HEK293 (cell line): ENCODE measurements at regions not wholly inside any gene's neighbourhood (a gene's known extent, or its start where the extent isn't known, plus 50 kb on each side); places are given as distances from the start of the nearest gene placed in this dataset.

ENCODE experiments used
- CTCF ChIA-PET: fragments of 350-600 bp; formaldehyde crosslinking; extraction: SDS; loops from one replicate; lab custom pipeline; 2021; ENCODE audit warnings: antibody characterized with exemption; lab: Yijun Ruan, JAX
- POLR2A ChIA-PET: fragments of 300-600 bp; formaldehyde crosslinking; extraction: SDS; loops from one replicate; lab custom pipeline; 2020; ENCODE audit warnings: antibody characterized with exemption, inconsistent platforms; lab: Yijun Ruan, JAX
- H3K27ac ChIP-seq: fragments of 200-500 bp; sonication (Bioruptor generic); 2 replicates; pipeline ENCODE4 v1.5.1; 2014; ENCODE audit warnings: low read depth, low read length, control low read depth, inconsistent platforms; ENCODE audit errors: extremely low read depth
- H3K36me3 ChIP-seq, 2 experiments: fragments of 200-500 bp in 1 of 2; sonication (Bioruptor generic) in 1 of 2; 1 replicate in 1 of 2; 2 replicates in 1 of 2; pipeline ENCODE4 v1.5.1; 2014 to 2017; ENCODE audit warnings: inconsistent platforms in 2 of 2, low read length in 2 of 2; ENCODE audit not compliant: control insufficient read depth in 2 of 2, insufficient read depth in 1 of 2
- H3K4me1 ChIP-seq: fragments of 200-500 bp; sonication (Bioruptor generic); 2 replicates; pipeline ENCODE4 v1.5.1; 2014; ENCODE audit warnings: mild to moderate bottlenecking, low read length, inconsistent platforms; ENCODE audit not compliant: control insufficient read depth, insufficient read depth
- H3K4me3 ChIP-seq: 2 replicates; pipeline ENCODE4 v1.5.1; 2011; ENCODE audit warnings: low read depth, mild to moderate bottlenecking, control low read depth, low read length, moderate library complexity
- H3K9me3 ChIP-seq: fragments of 200-500 bp; sonication (Bioruptor generic); 2 replicates; pipeline ENCODE4 v1.5.1; 2014; ENCODE audit warnings: low read depth, low read length, inconsistent platforms; ENCODE audit not compliant: control insufficient read depth, insufficient read depth
- FEZF1 ChIP-seq: fragments of 450-650 bp; formaldehyde crosslinking; IDR thresholded peaks from 2 replicates; pipeline ENCODE4 v1.5.1; 2016; ENCODE audit warnings: missing biosample characterization, missing genetic modification characterization
- HOXC10 ChIP-seq: sonication (generic); formaldehyde crosslinking; IDR thresholded peaks from 2 replicates; pipeline ENCODE4 v1.8.1; 2023; ENCODE audit warnings: mild to moderate bottlenecking, missing genetic modification reagents
- REST ChIP-seq: fragments of 450-650 bp; formaldehyde crosslinking; IDR thresholded peaks from 2 replicates; pipeline ENCODE4 v1.5.1; 2016; ENCODE audit warnings: missing biosample characterization, missing genetic modification characterization
- SCRT1 ChIP-seq: fragments of 450-650 bp; formaldehyde crosslinking; IDR thresholded peaks from 2 replicates; pipeline ENCODE4 v1.5.1; 2016; ENCODE audit warnings: missing biosample characterization, missing genetic modification characterization, borderline replicate concordance
- ZBTB17 ChIP-seq: fragments of 450-650 bp; formaldehyde crosslinking; IDR thresholded peaks from 2 replicates; pipeline ENCODE4 v1.5.1; 2016; ENCODE audit warnings: missing biosample characterization, missing genetic modification characterization
- ZBTB20 ChIP-seq: fragments of 450-650 bp; formaldehyde crosslinking; IDR thresholded peaks from 2 replicates; pipeline ENCODE4 v1.5.1; 2016; ENCODE audit warnings: missing biosample characterization, missing genetic modification characterization
- ZFP69B ChIP-seq: fragments of 450-650 bp; formaldehyde crosslinking; IDR thresholded peaks from 2 replicates; pipeline ENCODE4 v1.5.1; 2016; ENCODE audit warnings: missing biosample characterization, missing genetic modification characterization
- ZNF121 ChIP-seq: fragments of 450-650 bp; formaldehyde crosslinking; IDR thresholded peaks from 2 replicates; pipeline ENCODE4 v1.5.1; 2016; ENCODE audit warnings: missing biosample characterization, missing genetic modification characterization
- ZNF174 ChIP-seq: fragments of 450-650 bp; formaldehyde crosslinking; IDR thresholded peaks from 2 replicates; pipeline ENCODE4 v1.5.0; 2017; ENCODE audit warnings: missing biosample characterization, mild to moderate bottlenecking, missing genetic modification characterization
- ZNF202 ChIP-seq: fragments of 450-650 bp; formaldehyde crosslinking; IDR thresholded peaks from 2 replicates; pipeline ENCODE4 v1.5.1; 2016; ENCODE audit warnings: missing biosample characterization, missing genetic modification characterization, borderline replicate concordance
- ZNF274 ChIP-seq, 2 experiments: fragments of 200-500 bp in 1 of 2; fragments of 450-650 bp in 1 of 2; sonication (Bioruptor generic) in 1 of 2; formaldehyde crosslinking in 1 of 2; IDR thresholded peaks; 2 replicates each; pipeline versions ENCODE4 v1.5.1 to v1.6.1; 2014 to 2016; ENCODE audit warnings: borderline replicate concordance in 1 of 2, inconsistent platforms in 1 of 2, low read length in 1 of 2, missing biosample characterization in 1 of 2, missing genetic modification characterization in 1 of 2
- ZNF280D ChIP-seq: fragments of 450-650 bp; formaldehyde crosslinking; IDR thresholded peaks from 2 replicates; pipeline ENCODE4 v1.5.1; 2016; ENCODE audit warnings: missing biosample characterization, missing genetic modification characterization
- ZNF292 ChIP-seq: fragments of 450-650 bp; formaldehyde crosslinking; IDR thresholded peaks from 2 replicates; pipeline ENCODE4 v1.5.1; 2016; ENCODE audit warnings: low read depth, missing biosample characterization, missing genetic modification characterization, borderline replicate concordance
- ZNF529 ChIP-seq: fragments of 450-650 bp; formaldehyde crosslinking; IDR thresholded peaks from 2 replicates; pipeline ENCODE4 v1.5.1; 2017; ENCODE audit warnings: missing genetic modification characterization, missing biosample characterization; ENCODE audit not compliant: insufficient replicate concordance
- ZNF549 ChIP-seq: fragments of 450-650 bp; IDR thresholded peaks from 2 replicates; pipeline ENCODE4 v1.5.1; 2018; ENCODE audit warnings: missing biosample characterization, missing genetic modification characterization, mild to moderate bottlenecking, inconsistent platforms, moderate library complexity
- ZNF624 ChIP-seq: fragments of 450-650 bp; formaldehyde crosslinking; IDR thresholded peaks from 2 replicates; pipeline ENCODE4 v1.5.1; 2017; ENCODE audit warnings: missing biosample characterization, missing genetic modification characterization
- ZNF639 ChIP-seq: fragments of 450-650 bp; formaldehyde crosslinking; IDR thresholded peaks from 2 replicates; pipeline ENCODE4 v1.5.1; 2016; ENCODE audit warnings: missing biosample characterization, missing genetic modification characterization
- ZNF830 ChIP-seq: fragments of 450-650 bp; IDR thresholded peaks from 2 replicates; pipeline ENCODE4 v1.5.0; 2018; ENCODE audit warnings: missing biosample characterization, missing genetic modification characterization, low read depth, mild to moderate bottlenecking, moderate library complexity
- ZSCAN23 ChIP-seq: fragments of 450-650 bp; formaldehyde crosslinking; IDR thresholded peaks from 2 replicates; pipeline ENCODE4 v1.5.1; 2016; ENCODE audit warnings: missing biosample characterization, missing genetic modification characterization
- ZXDB ChIP-seq: fragments of 450-650 bp; formaldehyde crosslinking; IDR thresholded peaks from 2 replicates; pipeline ENCODE4 v1.5.1; 2016; ENCODE audit warnings: missing biosample characterization, missing genetic modification characterization
- TF ChIP-seq, protein P1 (sequence below): fragments of 450-650 bp; IDR thresholded peaks from 2 replicates; pipeline ENCODE4 v1.5.1; 2018; ENCODE audit warnings: missing biosample characterization, mild to moderate bottlenecking, missing genetic modification characterization
- TF ChIP-seq, protein P2 (sequence below): IDR thresholded peaks from 2 replicates; pipeline ENCODE4 v1.6.1; 2011; ENCODE audit warnings: mild to moderate bottlenecking, low read depth, low read length, borderline replicate concordance
- TF ChIP-seq, protein P3 (sequence below): fragments of 450-650 bp; formaldehyde crosslinking; IDR thresholded peaks from 2 replicates; pipeline ENCODE4 v1.5.1; 2017; ENCODE audit warnings: missing biosample characterization, missing genetic modification characterization

- TF ChIP-seq, protein P1, sequence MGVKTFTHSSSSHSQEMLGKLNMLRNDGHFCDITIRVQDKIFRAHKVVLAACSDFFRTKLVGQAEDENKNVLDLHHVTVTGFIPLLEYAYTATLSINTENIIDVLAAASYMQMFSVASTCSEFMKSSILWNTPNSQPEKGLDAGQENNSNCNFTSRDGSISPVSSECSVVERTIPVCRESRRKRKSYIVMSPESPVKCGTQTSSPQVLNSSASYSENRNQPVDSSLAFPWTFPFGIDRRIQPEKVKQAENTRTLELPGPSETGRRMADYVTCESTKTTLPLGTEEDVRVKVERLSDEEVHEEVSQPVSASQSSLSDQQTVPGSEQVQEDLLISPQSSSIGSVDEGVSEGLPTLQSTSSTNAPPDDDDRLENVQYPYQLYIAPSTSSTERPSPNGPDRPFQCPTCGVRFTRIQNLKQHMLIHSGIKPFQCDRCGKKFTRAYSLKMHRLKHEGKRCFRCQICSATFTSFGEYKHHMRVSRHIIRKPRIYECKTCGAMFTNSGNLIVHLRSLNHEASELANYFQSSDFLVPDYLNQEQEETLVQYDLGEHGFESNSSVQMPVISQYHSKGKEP (tag by site-specific recombination): no peak
- TF ChIP-seq ZNF202 (tag by site-specific recombination): no peak
- no peak for TF ChIP-seq ZNF174 (tag by site-specific recombination)
- TF ChIP-seq SCRT1 (tag by site-specific recombination): no peak
- no peak for TF ChIP-seq FEZF1 (tag by site-specific recombination)
- no peak for TF ChIP-seq REST (tag by site-specific recombination)
- TF ChIP-seq ZNF280D (tag by site-specific recombination): no peak
- no peak for TF ChIP-seq ZNF830 (tag by site-specific recombination)
These were observed 140.9 kb downstream of the ANKRD60 start (continued) for GRCh38 chr20:58087562-58087858.

DNA sequence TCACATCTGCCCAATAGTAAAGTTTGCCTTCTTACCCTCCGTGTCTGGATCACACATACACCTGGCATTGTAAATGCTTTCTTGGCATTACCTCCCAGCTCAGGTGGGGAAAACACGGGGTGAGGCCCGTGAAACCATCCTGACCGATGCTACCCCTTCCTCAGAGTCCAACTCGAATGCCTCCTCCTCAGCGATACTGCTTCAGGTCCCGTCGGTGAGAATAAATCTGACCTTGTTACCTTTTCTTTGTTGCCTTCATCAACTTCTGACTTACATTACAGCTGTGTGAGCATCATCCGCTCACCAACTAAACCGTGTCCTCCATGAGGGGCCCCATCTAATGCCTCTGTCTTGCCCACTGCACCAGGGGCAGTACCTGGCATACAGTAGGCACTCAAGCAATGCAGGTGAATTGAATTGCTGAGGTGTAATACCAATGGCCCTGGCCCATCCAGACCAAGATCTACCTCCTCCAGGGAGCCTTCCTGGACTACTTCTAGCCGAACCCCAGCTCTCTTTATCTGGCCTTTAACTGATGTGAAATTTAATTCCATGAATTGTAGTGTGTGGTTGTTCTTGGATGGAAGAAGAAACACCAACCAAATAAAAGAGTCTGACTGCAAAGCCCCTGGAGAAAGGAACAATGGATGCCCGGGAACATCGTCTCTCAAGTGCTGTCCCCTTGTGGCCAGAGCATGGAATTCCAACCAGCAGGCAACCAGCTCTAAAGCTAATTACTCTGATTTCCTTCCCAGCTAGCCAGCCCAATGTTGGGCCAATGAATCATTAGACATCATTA, 141.5 kb downstream of the ANKRD60 start:
- Histone ChIP-seq H3K4me3 (no peak overlapping the region), H3K4me1 (no peaks in the 10 kb centered on the region), H3K36me3 (no peaks in the 10 kb centered on the region), H3K27ac (no peak overlapping the region), H3K9me3 (no peaks in the 10 kb centered on the region)
- ChIA-PET POLR2A (no interaction called here), CTCF (interaction anchor here (0.5 to 4.0 kb wide), 42 partner anchors 8 to 521 kb away, joined by 3 to 50 read pairs (median 4); partner anchors contain the start of gene ZBP1)
- TF ChIP-seq ZNF639 (tag by site-specific recombination) (no peak), HOXC10 (CRISPR knock-in tag) (no peak), ZNF292 (no peak), ZNF624 (tag by site-specific recombination) (no peak), ZXDB (0 out of 2 replicates have a peak, but pooled peaks have one; percentile 15), ZNF121 (no peak), ZFP69B (no peak), ZBTB20 (no peak), ZNF274 (IDR thresholded peaks at IDR 0.05; ENCODE audit: low read length) (no peak), ZNF274 (tag by site-specific recombination; IDR thresholded peaks at IDR 0.05; ENCODE audit: borderline replicate concordance) (no peak), ZSCAN23 (no peak), ZNF549 (no peak), ZBTB17 (tag by site-specific recombination) (0 out of 2 replicates have a peak, but pooled peaks have one; percentile 44), ZNF529 (no peak)
- TF ChIP-seq, protein P2, sequence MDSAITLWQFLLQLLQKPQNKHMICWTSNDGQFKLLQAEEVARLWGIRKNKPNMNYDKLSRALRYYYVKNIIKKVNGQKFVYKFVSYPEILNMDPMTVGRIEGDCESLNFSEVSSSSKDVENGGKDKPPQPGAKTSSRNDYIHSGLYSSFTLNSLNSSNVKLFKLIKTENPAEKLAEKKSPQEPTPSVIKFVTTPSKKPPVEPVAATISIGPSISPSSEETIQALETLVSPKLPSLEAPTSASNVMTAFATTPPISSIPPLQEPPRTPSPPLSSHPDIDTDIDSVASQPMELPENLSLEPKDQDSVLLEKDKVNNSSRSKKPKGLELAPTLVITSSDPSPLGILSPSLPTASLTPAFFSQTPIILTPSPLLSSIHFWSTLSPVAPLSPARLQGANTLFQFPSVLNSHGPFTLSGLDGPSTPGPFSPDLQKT: no peak
- TF ChIP-seq, protein P3, sequence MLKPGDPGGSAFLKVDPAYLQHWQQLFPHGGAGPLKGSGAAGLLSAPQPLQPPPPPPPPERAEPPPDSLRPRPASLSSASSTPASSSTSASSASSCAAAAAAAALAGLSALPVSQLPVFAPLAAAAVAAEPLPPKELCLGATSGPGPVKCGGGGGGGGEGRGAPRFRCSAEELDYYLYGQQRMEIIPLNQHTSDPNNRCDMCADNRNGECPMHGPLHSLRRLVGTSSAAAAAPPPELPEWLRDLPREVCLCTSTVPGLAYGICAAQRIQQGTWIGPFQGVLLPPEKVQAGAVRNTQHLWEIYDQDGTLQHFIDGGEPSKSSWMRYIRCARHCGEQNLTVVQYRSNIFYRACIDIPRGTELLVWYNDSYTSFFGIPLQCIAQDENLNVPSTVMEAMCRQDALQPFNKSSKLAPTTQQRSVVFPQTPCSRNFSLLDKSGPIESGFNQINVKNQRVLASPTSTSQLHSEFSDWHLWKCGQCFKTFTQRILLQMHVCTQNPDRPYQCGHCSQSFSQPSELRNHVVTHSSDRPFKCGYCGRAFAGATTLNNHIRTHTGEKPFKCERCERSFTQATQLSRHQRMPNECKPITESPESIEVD (tag by site-specific recombination): no peak
